ENCODE measurements at regions not wholly inside any gene's neighbourhood (a gene's known extent, or its start where the extent isn't known, plus 50 kb on each side); places are given as distances from the start of the nearest gene placed in this dataset.

DNA sequence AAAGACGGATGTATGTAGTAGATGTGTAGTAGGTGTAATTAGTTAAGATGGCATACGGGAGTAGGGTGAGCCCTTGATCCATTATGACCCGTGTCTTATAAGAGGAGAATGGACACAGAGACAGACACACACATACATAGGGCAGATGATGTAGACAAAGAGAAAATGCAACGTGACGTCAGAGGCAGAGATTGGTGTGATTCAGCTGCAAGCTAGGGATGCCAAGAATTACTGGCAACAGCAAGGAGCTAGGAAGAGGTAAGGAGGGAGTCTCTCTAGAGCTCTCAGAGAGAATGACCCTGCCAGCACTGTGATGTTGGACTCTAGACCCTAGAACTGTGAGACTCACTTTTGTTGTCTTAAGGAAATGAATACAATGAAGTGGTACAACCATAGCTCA is 247.0 kb upstream of the HABP2 start:
- H3K27ac ChIP-seq: no peak overlapping the region
- TF ChIP-seq, protein P1, sequence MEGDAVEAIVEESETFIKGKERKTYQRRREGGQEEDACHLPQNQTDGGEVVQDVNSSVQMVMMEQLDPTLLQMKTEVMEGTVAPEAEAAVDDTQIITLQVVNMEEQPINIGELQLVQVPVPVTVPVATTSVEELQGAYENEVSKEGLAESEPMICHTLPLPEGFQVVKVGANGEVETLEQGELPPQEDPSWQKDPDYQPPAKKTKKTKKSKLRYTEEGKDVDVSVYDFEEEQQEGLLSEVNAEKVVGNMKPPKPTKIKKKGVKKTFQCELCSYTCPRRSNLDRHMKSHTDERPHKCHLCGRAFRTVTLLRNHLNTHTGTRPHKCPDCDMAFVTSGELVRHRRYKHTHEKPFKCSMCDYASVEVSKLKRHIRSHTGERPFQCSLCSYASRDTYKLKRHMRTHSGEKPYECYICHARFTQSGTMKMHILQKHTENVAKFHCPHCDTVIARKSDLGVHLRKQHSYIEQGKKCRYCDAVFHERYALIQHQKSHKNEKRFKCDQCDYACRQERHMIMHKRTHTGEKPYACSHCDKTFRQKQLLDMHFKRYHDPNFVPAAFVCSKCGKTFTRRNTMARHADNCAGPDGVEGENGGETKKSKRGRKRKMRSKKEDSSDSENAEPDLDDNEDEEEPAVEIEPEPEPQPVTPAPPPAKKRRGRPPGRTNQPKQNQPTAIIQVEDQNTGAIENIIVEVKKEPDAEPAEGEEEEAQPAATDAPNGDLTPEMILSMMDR (conservative IDR thresholded peaks at IDR 0.05): no peak
- TF ChIP-seq ZFX (IDR thresholded peaks at IDR 0.05): no peak

DNA sequence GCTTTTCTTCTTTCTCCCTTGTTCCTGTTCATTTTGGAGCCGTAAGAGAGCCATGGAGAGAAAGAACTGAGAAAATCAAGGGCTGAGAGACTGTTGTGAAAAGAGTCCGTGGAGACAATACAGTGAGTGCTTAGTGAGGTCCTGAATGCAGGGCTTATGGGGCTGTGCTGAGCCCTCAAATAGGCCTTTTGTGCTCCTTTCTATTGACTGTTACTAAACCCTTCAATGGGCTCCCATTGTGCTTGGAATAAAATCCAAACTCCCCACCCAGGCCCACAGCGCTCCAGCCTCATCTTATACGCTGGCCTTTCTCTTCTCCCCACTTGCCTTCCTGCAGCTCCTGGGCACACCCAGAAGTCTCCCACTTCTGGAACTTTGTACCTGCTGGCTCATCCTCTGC is 243.1 kb upstream of the HABP2 start:
- TF ChIP-seq ZFX (IDR thresholded peaks at IDR 0.05): no peak
- TF ChIP-seq, protein P1 (conservative IDR thresholded peaks at IDR 0.05): no peak
- no peak overlapping the region for H3K27ac ChIP-seq

DNA sequence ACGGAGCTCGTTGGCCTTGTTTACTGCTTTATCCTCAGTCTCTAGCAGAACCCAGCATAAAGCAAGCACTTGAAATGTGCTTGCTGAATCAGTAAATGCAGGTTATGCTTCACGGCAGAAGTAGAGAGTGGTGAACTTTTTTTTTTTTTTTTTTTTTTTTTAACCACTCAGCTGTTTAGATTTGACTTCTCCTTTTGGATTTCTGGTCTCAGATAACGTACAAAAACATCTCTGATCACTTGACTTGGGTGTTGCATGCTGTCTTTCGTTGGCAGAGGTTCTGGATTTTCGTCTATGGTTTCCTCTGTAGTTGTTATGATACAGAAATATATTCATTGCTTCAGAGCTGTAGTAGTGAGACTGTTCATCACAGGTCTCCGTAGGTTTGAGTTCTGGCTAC is 242.5 kb upstream of the HABP2 start:
- TF ChIP-seq, protein P1 (conservative IDR thresholded peaks at IDR 0.05): no peak
- TF ChIP-seq ZFX (IDR thresholded peaks at IDR 0.05): no peak
- no peak overlapping the region for H3K27ac ChIP-seq

DNA sequence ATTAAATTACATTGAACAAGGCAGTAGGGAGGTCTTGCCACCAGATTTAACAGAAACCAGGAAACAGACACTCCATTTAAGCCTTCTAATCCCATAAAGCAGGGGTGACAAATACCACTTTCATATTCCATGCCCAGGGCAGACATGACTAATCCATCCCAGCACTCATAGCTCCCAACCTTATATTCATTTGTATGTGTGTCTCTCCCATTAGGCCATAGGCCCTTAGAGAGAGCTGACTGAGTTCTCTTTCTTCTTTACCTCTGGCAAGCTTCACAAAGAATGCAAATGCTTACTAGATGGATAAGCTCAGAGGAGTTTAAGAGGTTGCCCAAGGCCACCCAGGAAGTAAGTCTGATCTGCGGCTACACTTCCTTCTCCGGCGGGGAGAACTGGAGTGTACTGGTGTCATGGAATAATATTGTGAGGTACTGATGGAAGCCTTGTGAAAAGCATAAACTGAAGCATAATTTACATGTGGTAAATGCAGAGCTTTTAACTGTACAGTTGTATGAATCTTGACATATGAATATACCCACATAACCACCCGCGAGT is 239.7 kb upstream of the HABP2 start:
- no peak overlapping the region for H3K27ac ChIP-seq
- no peak for TF ChIP-seq ZFX (IDR thresholded peaks at IDR 0.05)

DNA sequence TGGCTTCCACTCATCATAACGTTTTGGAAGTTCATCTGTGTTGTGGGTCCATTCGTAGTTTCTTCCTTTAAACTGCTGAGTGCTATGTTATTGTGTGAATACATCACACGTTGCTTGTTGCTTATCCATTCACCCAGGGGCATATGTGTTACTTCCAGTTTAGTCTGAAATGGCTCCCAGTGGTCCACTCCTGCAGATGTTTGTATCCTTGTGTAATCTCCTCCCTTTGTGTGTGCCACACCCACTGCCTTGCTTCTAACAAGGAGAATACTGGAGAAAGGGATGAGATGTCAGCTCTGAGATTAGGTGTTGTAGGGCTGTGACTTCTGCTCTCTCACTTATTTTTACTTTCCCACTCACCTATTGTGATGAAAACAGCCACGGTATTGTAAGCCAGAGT is 239.1 kb upstream of the HABP2 start:
- TF ChIP-seq ZFX (IDR thresholded peaks at IDR 0.05): no peak
- TF ChIP-seq, protein P1 (conservative IDR thresholded peaks at IDR 0.05): no peak
- H3K27ac ChIP-seq: no peak overlapping the region

DNA sequence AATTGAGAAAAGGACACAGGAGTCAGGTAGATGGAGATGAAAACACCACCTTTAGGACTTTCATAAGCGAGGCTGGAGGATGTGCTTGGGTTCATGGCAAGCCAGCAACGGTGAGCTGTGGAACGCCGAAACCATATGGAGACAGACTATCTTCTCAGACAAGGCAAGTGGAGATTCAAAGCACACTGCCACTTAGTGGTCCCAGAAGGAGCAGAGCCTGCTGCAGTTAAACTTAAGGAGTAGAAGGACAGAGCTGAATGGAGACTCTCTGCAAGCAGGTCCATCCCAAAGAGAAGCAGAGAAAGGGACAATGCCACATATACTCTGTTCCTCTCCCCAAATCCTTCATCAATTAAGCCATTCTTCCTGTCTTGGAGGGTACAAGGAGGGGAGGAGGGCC is 236.3 kb upstream of the HABP2 start:
- no peak overlapping the region for H3K27ac ChIP-seq
- TF ChIP-seq ZFX (IDR thresholded peaks at IDR 0.05): no peak
- TF ChIP-seq, protein P1 (conservative IDR thresholded peaks at IDR 0.05): no peak

DNA sequence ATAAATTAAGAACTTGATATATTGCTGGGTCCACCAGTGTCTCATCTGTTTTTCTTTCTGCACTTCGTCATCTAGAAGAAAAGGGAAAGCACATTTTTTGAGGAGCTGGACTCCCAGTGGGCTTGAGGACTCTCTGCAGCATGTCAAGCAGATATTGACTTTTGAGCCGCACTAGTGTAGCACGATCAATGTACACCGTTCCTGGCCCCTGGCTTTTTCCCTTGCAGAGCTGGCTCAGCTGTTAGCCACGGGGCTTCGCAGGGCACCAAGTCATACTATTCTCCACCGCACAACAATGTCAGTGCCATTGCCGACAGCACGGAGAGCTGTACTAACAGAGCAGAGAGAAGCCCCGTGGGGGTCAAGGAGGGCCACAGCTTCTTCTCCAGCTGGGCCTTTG is 235.4 kb upstream of the HABP2 start:
- H3K27ac ChIP-seq: no peak overlapping the region
- TF ChIP-seq ZFX (IDR thresholded peaks at IDR 0.05): no peak
- TF ChIP-seq, protein P1 (conservative IDR thresholded peaks at IDR 0.05): no peak

DNA sequence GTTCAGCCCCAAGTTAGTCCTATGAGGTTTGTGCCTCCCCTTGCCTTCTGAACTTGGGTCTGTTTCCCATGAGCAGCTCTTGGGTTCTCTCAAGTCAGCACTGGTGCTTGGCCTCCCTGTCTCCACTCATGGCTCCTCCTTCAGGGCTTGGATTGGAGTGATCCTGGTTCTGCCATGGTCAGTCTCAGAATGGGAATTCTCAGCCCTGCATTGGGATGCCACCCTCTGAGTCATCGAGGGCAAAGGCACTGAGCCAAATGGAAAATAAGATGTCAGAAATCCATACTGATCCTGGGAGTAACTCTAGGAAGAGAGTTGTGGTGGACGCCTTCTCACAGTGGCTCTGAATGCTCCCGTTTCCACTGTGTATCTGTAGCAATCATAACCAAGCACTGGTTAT is 233.4 kb upstream of the HABP2 start:
- TF ChIP-seq, protein P1 (conservative IDR thresholded peaks at IDR 0.05): no peak
- no peak for TF ChIP-seq ZFX (IDR thresholded peaks at IDR 0.05)
- no peak overlapping the region for H3K27ac ChIP-seq

Measured in C4-2B (cell line).